GM12872 (cell line): ENCODE measurements at regions not wholly inside any gene's neighbourhood (a gene's known extent, or its start where the extent isn't known, plus 50 kb on each side); places are given as distances from the start of the nearest gene placed in this dataset.

Experiments used
- TF ChIP-seq, protein P1 (sequence below): IDR thresholded peaks from 3 replicates; pipeline ENCODE4 v1.5.1; 2011; ENCODE audit warnings: low read depth, mild to moderate bottlenecking, low read length, moderate library complexity; ENCODE audit not compliant: insufficient read depth

DNA sequence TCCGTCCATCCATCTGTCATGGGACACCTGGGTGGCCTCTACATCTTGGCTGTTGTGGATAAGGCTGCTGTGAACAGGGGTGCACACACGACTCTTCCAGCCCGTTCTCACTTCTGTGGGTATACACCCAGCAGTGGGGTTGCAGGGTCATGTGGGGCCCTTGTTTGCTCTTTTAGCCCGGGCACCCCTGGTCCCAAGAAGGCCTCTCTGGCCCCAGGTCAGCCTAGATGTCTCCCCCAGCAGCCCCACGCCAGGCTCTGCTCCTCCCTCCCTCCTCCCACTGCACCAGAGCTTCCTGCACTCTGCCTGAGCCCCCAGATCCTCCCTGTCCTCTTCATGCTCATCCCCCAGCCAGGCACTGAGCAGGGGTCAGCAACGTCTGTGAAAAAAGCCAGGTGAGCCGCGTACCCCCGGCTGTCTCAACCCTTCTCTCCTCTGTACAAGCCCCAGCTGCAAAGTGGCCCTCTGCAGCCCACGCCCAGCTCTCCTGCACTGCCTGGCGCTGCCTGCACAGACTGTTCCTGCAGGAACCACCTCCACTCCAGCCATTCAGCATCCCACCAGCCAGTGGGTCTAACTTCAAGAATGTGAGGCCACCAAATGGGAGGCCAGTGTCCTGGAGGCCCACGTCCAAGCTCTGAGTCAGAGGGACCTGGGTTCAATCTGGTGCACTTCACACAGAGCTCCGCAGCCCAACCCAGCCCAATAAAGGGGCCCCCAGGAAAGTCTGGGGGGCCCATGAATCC is 1508.9 kb downstream of the BRD1 start:
- TF ChIP-seq, protein P1, sequence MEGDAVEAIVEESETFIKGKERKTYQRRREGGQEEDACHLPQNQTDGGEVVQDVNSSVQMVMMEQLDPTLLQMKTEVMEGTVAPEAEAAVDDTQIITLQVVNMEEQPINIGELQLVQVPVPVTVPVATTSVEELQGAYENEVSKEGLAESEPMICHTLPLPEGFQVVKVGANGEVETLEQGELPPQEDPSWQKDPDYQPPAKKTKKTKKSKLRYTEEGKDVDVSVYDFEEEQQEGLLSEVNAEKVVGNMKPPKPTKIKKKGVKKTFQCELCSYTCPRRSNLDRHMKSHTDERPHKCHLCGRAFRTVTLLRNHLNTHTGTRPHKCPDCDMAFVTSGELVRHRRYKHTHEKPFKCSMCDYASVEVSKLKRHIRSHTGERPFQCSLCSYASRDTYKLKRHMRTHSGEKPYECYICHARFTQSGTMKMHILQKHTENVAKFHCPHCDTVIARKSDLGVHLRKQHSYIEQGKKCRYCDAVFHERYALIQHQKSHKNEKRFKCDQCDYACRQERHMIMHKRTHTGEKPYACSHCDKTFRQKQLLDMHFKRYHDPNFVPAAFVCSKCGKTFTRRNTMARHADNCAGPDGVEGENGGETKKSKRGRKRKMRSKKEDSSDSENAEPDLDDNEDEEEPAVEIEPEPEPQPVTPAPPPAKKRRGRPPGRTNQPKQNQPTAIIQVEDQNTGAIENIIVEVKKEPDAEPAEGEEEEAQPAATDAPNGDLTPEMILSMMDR, result no peak

DNA sequence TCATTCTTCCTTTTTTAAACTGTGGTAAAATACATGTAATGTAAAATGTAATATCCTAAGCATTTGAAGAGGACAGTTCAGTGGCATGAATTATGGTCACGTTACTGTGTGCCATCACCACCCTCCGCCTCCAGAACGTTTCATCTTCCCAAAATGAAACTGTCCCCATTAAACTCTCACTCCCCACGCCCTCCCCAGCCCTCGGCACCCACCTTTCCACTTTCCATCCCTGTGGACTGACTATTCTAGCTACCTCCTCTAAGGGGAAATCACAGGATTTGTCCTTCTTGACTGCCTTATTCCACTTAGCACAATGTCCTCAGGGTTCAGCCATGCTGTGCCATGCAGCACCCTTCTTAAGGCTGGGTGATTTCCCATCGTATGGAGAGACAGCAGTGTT is 1509.5 kb downstream of the BRD1 start:
- TF ChIP-seq, protein P1, result no peak

DNA sequence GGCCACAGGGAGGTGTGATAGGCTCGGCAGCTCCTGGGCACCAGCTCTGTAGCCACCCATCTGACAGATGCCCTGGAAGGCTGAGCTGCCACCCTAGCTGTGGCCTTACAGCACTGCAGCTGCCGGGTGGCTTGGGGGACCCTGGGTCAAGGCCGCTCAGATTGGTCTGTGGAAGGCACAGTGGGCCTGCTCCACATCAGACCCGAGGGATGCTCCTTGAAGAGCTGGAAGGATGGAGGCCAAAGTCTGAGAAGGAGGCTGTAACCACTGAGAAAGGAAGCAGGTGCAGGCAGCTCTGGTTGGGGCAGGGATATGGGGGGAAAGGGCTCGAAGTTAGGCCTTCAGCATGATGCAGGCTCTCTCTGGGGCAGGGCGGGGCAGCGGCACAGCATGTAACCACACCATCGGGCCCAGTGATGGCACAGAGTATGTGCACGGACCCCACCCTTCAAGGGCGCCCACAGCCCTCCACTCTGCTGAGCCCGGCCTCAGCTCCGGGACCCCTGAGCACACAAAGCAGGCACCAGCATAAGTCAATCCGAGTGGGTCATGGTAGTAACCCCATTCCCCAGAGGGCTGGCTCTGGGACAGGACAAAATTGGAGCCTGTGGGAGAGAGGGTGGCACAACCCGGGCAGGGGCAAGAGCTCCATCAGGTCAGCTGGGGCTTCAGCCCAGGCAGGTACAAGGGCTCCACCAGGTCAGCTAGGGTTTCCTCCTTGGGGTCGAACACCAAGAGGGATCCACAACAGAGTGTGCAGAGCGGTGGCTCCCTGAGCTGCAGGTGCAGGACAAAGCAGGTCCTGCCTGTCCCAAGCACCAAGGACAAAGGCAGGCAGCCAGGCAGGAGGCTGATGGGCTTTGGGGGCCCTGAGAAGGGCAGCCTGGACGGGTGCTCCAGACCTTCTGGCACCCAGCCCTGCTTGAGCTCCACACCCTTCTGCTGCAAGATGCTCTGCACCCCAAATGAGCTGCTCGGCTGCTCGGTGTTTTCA is 1511.1 kb downstream of the BRD1 start:
- TF ChIP-seq, protein P1, result no peak

DNA sequence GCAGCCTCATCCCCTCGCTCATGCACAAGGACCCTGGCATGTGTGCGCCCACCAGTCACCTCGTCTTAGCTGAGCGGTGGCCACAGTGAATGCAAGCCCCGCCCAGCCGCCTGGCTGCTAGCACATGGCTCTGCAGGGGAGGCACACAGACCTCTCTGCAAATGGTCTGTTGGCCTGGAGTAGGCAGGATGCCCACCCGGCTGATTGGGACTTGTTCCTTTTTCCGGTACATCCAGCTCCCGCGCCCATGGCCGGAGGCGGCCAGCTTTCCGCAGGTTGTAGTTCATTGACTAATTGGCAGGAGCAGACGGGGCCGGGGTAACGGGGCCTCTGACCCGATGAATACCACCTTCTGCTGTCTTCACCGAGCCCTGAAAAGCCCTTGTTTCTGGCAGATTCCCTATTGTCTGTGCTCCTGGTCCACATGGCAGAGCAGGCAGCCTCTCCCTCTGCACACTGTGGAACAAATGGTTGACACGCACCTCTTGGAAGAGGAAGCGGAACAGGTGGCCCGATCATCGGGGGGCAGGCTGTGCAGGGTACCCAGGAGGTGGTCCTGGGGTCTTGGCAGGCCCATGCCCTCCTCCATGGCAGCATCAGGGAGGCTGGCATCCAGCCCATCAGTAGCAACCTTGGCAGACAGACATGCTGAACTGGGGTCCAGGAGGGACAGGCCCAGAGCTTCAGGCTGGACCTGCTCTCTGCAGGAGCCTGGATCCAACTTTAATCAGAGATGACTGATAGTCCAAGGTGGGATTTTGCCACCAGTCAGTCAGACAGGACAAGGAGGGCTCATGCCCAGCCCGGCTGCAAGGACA is 1512.0 kb downstream of the BRD1 start:
- TF ChIP-seq, protein P1, result no peak

DNA sequence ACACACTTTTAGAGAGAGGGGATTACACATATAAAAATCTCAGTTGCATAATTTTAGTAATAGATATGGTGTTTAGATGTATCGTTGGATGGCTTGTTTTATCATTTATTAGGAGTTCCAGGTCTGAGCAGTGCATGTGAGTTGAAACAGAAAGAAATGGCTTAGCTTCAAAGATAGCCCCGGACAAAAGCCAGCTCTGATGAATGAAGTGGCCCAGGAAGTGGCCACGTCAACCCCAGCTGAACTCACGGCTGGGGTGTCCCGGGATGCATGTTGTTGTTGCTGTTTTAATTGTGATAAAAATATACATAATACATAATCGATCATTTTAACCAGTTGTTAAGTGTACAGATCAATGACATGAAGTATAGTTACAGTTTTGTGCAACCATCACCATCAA is 1513.6 kb downstream of the BRD1 start:
- TF ChIP-seq, protein P1, result no peak

DNA sequence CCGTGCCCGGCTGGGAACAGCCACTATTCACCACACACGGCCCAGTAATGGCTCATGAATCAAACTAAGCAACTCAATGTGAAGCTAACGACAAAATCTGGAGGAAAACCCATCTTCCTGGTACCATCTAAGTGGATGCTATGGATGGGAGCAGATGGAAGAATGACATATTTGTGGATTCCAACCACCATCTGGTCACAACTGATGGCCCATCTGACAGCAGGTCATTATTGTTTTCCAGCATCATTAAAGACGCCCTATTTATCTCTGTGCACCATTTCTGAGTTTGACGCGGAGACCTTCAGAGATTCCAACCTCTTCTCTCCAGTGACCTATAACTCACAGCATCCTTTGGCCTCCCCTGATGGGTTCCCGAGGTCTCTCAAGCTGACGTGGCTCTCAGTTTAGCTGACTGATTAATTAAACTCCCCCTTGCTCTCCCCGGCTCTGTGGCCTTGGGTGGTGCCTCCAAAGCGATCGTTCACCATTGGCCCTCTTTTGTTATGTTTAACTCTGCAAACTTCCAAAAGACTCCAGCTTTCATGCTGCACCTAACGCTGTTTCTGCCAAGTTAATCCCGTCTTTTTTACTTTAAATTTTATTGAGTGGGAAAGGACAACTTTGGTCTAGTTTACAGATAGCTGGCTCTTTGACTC is 1514.4 kb downstream of the BRD1 start:
- TF ChIP-seq, protein P1, result no peak
